ENCODE measurements at regions not wholly inside any gene's neighbourhood (a gene's known extent, or its start where the extent isn't known, plus 50 kb on each side); places are given as distances from the start of the nearest gene placed in this dataset.

DNA sequence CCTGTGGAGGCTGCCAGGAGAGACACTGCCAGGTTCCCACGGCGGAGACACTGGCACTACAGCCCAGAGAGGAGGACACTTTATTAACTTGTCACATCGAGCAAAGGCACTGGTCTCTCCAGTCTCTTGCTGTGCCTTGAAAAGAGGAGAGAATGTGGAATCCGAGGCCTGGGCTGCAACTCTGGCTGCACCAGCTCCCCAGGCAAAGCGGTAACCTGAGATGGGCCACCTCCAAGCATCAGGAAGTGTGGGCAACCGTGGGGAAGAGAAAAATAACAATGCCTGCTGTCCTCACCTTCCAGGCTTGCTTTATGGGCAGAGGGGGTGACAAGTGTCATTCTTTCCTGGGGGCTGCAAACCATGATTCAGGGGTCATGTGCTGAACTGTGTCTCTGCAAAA, 91.6 kb upstream of the RGMA start:
- no peak for FAIRE-seq
- DNase-seq (ENCODE audit: insufficient read length), result no peak
- TF ChIP-seq POLR2A (IDR thresholded peaks at IDR 0.05; ENCODE audit: low read depth, low read length) (no peak), TAF1 (IDR thresholded peaks at IDR 0.05; ENCODE audit: borderline replicate concordance, low read depth, low read length) (no peak), POLR2AphosphoS5 (IDR thresholded peaks at IDR 0.05; ENCODE audit: low read depth, low read length) (no peak)

DNA sequence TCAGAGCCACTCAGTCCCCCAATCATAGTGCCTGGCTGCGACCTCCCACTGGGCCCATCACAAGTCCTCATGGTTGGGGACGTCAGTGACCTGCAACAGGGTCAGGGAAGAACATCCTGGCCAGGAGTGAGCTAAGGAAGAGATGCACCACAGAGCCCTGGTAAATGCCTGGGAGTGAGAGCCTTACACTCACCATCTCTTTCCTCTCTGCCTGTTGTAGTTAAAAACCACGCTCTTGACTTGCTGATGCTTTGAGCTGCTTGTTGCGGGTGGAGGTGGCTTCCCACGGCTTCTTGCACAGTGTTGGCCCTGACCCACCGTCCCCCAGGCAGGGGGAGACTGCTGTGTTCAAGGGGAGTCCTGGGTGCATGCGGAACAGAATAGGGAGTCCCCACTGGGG, 91.1 kb upstream of the RGMA start:
- FAIRE-seq, result no peak
- no peak for TF ChIP-seq POLR2AphosphoS5 (IDR thresholded peaks at IDR 0.05; ENCODE audit: low read depth, low read length)
- no peak for TF ChIP-seq TAF1 (IDR thresholded peaks at IDR 0.05; ENCODE audit: borderline replicate concordance, low read depth, low read length)
- no peak for TF ChIP-seq POLR2A (IDR thresholded peaks at IDR 0.05; ENCODE audit: low read depth, low read length)
- no peak for DNase-seq (ENCODE audit: insufficient read length)

DNA sequence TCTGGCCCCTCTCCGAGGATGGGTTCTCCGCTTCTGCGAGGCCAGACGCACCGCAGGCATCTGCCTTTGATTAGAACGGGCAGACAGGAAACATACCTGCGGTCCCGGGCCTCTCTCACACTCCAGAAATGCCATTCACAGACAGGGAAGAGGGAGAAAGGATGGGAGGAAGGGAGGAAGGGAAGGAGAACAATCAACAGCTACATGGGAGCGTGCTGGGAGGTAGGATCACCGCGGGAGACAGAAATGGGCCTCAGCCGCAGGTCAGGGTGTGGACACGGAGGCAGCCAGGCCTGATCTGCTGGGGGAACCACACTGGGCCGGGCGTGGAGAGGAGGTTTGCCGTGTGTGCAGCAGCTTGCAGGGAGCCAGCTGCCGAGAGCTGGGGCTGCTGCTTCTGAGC, 90.7 kb upstream of the RGMA start:
- TF ChIP-seq TAF1 (IDR thresholded peaks at IDR 0.05; ENCODE audit: borderline replicate concordance, low read depth, low read length), result no peak
- no peak for DNase-seq (ENCODE audit: insufficient read length)
- FAIRE-seq, result no peak

DNA sequence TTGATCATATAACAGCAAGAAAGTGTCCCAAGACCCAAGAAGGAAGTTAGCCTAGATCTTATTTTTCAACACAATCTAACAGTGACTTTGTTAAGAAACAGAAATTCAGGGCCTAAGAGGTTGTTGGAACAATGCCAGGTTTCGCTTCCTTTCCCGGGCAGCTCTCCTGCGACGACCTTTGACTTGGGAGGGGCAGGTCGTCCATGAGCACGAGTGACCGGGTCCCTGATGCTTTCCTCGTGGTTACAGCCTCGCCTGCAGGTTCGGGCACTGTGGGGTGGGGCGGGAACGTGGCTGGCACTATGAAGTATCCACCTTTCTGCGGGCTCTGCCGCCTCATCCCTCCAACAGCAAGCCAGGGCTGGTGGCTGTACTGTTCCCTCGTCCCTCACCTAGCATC, 90.1 kb upstream of the RGMA start:
- TF ChIP-seq POLR2AphosphoS5 (IDR thresholded peaks at IDR 0.05; ENCODE audit: low read depth, low read length) (no peak), TAF1 (IDR thresholded peaks at IDR 0.05; ENCODE audit: borderline replicate concordance, low read depth, low read length) (no peak), POLR2A (IDR thresholded peaks at IDR 0.05; ENCODE audit: low read depth, low read length) (no peak)
- DNase-seq (ENCODE audit: insufficient read length) (no peak), FAIRE-seq (no peak)

DNA sequence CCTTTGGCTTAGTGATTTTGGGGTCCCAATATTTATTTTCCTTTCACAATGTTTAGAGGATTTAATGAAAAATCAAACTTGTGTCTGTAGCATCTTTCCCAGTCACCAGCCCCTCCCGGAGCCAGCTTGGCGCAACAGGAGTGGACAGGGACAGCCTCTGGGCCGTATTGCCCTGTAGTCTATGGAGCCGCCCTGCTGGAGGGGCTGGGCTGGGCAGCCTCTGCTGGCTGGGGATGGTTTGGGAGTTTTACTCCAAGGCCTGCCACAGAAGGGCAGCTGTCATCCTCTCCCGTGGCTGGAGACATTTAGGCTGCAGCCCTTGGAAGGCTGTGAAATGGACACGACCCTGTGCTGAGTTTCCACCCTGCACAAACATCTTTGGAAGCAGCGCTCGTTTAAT, 89.4 kb upstream of the RGMA start:
- TF ChIP-seq POLR2AphosphoS5 (IDR thresholded peaks at IDR 0.05; ENCODE audit: low read depth, low read length) (no peak), POLR2A (IDR thresholded peaks at IDR 0.05; ENCODE audit: low read depth, low read length) (no peak), TAF1 (IDR thresholded peaks at IDR 0.05; ENCODE audit: borderline replicate concordance, low read depth, low read length) (no peak)
- DNase-seq (ENCODE audit: insufficient read length) (no peak), FAIRE-seq (no peak)

DNA sequence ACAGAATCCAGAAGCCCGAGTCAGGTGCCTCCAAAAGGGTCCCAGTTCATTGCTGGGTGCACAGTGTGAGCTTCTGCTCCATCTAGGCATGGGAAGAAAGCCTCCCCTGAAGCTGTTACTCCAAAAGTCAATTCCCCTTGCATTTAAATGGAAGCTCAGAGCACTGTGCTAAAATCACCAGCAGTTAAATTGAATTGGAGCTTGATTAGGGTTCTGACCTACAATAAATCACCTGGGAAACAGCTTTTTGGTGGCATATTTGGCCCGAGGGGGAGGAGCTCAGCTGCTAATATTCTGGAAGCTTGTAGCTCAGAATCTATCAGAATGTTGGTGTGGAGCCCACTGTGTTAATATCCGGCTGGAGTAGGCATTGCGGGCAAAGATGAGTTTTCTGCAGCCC, 87.1 kb upstream of the RGMA start:
- FAIRE-seq (no peak), DNase-seq (ENCODE audit: insufficient read length) (no peak)
- no peak for TF ChIP-seq TAF1 (IDR thresholded peaks at IDR 0.05; ENCODE audit: borderline replicate concordance, low read depth, low read length)
- TF ChIP-seq POLR2AphosphoS5 (IDR thresholded peaks at IDR 0.05; ENCODE audit: low read depth, low read length), result no peak
- TF ChIP-seq POLR2A (IDR thresholded peaks at IDR 0.05; ENCODE audit: low read depth, low read length), result no peak

DNA sequence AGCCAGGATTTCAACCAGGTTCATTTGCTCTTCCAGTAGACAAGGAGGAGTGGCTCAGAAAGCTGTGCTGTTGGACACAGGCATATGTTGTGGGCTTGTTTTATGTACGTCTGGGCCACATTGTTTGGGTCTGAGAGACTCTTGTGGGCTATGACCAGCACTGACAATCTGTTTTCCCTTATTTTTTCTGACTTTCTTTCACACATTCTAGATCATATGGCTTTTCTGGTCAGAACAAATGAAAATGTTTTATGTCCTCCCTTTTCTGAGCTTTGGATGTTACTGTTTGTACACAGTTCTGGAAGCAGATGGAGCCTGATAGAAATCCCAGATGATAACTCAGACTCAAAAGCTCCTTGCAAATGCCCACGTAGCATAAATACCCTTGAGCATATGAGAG, 85.8 kb upstream of the RGMA start:
- no peak for FAIRE-seq
- TF ChIP-seq TAF1 (IDR thresholded peaks at IDR 0.05; ENCODE audit: borderline replicate concordance, low read depth, low read length), result no peak
- no peak for TF ChIP-seq POLR2AphosphoS5 (IDR thresholded peaks at IDR 0.05; ENCODE audit: low read depth, low read length)
- TF ChIP-seq POLR2A (IDR thresholded peaks at IDR 0.05; ENCODE audit: low read depth, low read length), result no peak
- DNase-seq (ENCODE audit: insufficient read length), result no peak

DNA sequence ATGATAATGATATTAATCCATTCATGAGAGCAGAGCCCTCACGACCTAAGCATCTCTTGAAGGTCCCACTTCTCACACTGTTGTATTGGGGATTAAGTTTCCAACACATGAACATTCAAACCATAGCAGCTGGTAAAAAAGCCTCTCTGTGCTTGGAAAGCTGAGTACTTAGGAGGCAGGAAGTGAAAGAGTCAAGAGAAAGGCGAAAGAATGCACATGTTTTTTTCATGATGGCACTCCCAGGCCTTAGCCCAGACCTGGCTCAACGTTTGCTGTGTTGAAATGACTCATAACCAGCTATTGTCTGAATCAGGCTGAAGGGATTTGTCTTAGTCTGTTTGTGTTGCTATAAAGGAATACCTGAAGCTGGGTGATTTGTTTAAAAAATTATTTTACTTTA, 84.4 kb upstream of the RGMA start:
- FAIRE-seq (no peak), DNase-seq (ENCODE audit: insufficient read length) (no peak)
- TF ChIP-seq TAF1 (IDR thresholded peaks at IDR 0.05; ENCODE audit: borderline replicate concordance, low read depth, low read length) (no peak), POLR2A (IDR thresholded peaks at IDR 0.05; ENCODE audit: low read depth, low read length) (no peak), POLR2AphosphoS5 (IDR thresholded peaks at IDR 0.05; ENCODE audit: low read depth, low read length) (no peak)

DNA sequence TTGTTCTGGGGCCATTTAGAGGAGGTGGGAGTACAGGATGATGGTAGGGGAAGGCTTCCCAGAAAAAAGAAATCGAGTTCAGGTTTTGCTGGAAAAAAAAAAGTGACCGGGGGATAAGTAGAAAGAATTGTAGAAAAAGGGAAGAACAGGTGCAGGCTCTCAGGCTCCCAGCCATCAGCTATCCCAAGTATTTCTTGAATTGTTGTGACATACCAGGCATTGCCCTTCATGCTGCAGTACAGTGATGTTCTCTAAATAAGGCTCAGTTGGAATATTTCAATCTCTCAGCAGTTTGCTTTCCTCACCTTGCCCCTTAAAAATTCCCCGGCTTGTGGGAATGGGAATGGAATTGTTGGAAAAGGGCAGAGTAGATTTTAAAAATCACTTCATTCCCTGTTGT, 82.5 kb upstream of the RGMA start:
- DNase-seq (ENCODE audit: insufficient read length), result no peak
- no peak for TF ChIP-seq POLR2AphosphoS5 (IDR thresholded peaks at IDR 0.05; ENCODE audit: low read depth, low read length)
- no peak for TF ChIP-seq POLR2A (IDR thresholded peaks at IDR 0.05; ENCODE audit: low read depth, low read length)
- no peak for TF ChIP-seq TAF1 (IDR thresholded peaks at IDR 0.05; ENCODE audit: borderline replicate concordance, low read depth, low read length)
- no peak for FAIRE-seq

DNA sequence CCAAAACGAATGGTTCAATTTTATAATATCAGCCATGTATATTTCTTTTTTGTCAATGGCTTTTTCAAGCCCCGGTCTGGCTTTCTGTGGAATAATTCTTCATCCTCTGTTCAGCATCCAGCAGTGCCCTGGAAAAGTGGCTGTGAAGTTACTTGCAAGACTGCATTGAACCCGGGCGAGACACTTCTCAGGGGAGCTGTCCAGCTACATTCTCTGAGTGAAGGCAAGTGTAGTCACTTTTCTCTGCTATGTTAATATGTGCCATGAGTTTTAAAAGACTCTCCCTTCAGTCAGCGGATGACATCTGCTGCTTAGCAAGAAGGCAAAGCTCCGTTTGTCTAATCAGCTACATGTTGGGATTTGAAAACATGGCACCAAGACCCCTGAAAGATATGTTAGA, 81.3 kb upstream of the RGMA start:
- FAIRE-seq (no peak), DNase-seq (ENCODE audit: insufficient read length) (no peak)
- TF ChIP-seq POLR2A (IDR thresholded peaks at IDR 0.05; ENCODE audit: low read depth, low read length), result no peak
- no peak for TF ChIP-seq TAF1 (IDR thresholded peaks at IDR 0.05; ENCODE audit: borderline replicate concordance, low read depth, low read length)
- no peak for TF ChIP-seq POLR2AphosphoS5 (IDR thresholded peaks at IDR 0.05; ENCODE audit: low read depth, low read length)

DNA sequence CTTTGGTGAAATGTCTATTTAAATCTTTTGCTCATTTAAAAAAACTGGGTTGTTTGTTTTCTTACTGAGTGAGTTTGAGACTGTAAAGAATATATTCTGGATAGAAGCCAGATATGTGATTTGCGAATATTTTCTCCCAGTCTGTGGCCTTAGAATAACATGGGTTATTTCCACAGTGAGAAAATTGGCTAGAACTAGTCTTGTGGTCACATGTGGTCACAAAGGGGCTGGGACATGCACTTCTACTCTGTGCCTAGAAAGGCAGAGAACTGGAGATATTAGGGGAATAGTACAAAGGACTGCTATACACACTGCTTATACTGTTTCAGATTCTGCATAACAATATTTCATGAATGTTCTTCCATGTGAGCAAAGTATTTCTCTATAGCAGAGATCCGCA, 79.9 kb upstream of the RGMA start:
- no peak for DNase-seq (ENCODE audit: insufficient read length)
- TF ChIP-seq TAF1 (IDR thresholded peaks at IDR 0.05; ENCODE audit: borderline replicate concordance, low read depth, low read length) (no peak), POLR2AphosphoS5 (IDR thresholded peaks at IDR 0.05; ENCODE audit: low read depth, low read length) (no peak), POLR2A (IDR thresholded peaks at IDR 0.05; ENCODE audit: low read depth, low read length) (no peak)
- FAIRE-seq, result no peak

DNA sequence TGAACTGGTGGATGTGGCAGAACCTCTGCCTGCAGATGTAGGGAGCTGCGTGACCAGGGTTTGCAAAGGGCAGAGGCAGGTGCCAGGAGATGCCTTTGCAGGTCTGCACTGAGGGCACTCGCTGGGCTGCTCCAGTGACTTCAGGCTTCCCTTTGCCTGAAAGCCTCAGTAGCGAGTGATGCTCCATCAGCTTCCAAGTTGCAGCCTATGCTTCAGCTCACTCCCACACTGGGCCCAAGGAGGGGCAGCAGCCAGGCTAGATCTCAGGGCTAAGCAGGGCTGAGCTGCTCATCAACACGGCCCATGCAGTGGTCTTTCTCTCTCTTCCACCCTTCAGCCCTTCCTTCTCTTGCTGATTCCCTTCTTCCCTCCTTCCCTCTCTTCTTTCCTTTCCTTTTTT, 78.3 kb upstream of the RGMA start:
- FAIRE-seq, result no peak

DNA sequence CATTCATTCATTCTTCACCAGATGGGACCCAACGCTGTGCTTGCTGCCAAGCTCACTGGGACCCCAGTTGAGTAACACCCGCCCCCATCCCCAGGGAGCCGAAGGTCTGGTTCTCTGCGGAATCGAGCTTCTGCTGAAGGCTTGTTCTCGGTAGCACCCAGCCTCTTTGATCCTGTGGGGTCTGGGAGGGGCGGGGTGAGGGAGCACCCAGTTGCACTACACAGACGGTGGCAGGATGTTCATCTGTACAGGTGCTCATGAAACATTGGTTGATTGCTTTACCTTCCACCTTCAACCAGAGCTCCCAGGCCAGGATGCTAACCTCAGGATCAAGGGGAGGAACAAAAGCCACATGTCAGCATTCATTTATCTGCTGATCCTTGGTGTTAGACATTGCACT, 77.7 kb upstream of the RGMA start:
- TF ChIP-seq POLR2A (IDR thresholded peaks at IDR 0.05; ENCODE audit: low read depth, low read length) (no peak), TAF1 (IDR thresholded peaks at IDR 0.05; ENCODE audit: borderline replicate concordance, low read depth, low read length) (no peak), POLR2AphosphoS5 (IDR thresholded peaks at IDR 0.05; ENCODE audit: low read depth, low read length) (no peak)
- DNase-seq (ENCODE audit: insufficient read length), result no peak
- no peak for FAIRE-seq

More for the DNA sequence above, 78.3 kb upstream of the RGMA start:
- DNase-seq (ENCODE audit: insufficient read length), result no peak
- TF ChIP-seq POLR2A (IDR thresholded peaks at IDR 0.05; ENCODE audit: low read depth, low read length) (no peak), POLR2AphosphoS5 (IDR thresholded peaks at IDR 0.05; ENCODE audit: low read depth, low read length) (no peak), TAF1 (IDR thresholded peaks at IDR 0.05; ENCODE audit: borderline replicate concordance, low read depth, low read length) (no peak)
